ENCODE measurements at regions not wholly inside any gene's neighbourhood (a gene's known extent, or its start where the extent isn't known, plus 50 kb on each side); places are given as distances from the start of the nearest gene placed in this dataset.
"Not testable (repeated sequence)": the region's sequence is repeated elsewhere in the genome, so short reads cannot be mapped to it uniquely, and the experiment has no call there.

DNA sequence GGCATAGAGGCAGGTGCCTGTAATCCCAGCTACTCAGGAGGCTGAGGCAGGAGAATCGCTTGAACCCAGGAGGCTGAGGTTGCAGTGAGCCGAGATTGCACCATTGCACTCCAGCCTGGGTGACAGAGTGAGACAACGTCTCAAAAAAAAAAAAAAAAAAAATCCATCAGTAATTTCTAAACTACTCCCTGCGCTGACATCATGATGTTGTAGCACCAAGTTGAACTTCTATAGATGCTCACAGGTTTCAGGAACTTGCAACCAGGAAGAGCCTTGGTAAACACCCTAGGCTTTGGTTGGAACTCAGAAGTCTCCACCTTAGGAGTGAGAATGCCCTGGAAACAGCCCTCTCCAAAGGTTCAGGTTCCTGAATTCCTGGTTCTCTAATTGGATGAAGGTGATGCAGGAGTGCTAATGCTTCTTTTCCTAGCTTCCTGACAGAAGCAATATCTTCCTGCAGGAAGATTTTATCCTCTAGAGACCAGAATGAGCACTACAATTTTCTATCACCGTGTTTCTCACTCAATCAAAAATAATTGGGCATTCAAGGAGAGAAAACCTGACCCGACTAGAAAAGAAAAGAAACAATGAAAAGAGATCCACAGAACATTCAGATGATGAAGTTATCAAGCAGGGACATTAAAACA is 469.6 kb downstream of the GADD45G start:
- no peak overlapping the region for H3K27ac ChIP-seq
- H3K4me1 ChIP-seq (ENCODE audit: control insufficient read depth in 1 of 2, insufficient read depth in 1 of 2, low read depth in 1 of 2, low read length in 1 of 2), result no peaks in the 10 kb centered on the region
- no peaks in the 10 kb centered on the region for H3K36me3 ChIP-seq
- no peak for TF ChIP-seq CTCF (IDR thresholded peaks at IDR 0.05)
- H3K27me3 ChIP-seq, result peaks cover 64% of the 10 kb centered on the region
- H3K4me3 ChIP-seq (ENCODE audit: low read depth in 1 of 2, low read length in 1 of 2), result no peak overlapping the region
- no peaks in the 10 kb centered on the region for H3K9me3 ChIP-seq

DNA sequence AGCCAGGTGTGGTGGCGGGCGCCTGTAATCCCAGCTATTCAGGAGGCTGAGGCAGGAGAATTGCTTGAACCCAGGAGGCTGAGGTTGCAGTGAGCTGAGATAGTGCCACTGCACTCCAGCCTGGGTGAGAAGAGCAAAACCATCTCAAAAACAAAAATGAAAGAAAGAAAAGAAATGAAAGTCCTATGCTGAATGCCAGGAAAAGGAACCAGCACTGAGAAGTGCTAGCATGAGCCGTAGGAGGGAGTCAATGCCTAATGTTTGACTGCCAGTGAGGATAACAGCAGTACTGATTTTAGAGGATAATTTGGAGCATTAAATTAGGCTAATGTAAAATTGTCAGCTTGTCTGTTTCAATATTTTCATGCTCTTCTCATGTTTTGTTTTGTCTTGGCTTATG is 472.8 kb downstream of the GADD45G start:
- not testable (repeated sequence) for H3K4me1 ChIP-seq (ENCODE audit: control insufficient read depth in 1 of 2, insufficient read depth in 1 of 2, low read depth in 1 of 2, low read length in 1 of 2); H3K36me3 ChIP-seq; H3K27ac ChIP-seq; H3K9me3 ChIP-seq; H3K4me3 ChIP-seq (ENCODE audit: low read depth in 1 of 2, low read length in 1 of 2)
- H3K27me3 ChIP-seq, result peaks cover 59% of the 10 kb centered on the region

GRCh38 chr9:90078988-90079421 is 474.2 kb downstream of the GADD45G start:
- no peak for TF ChIP-seq CTCF (IDR thresholded peaks at IDR 0.05)
- H3K9me3 ChIP-seq, result no peaks in the 10 kb centered on the region
- H3K27me3 ChIP-seq, result peaks cover 55% of the 10 kb centered on the region

GRCh38 chr9:90085633-90086032 is 480.8 kb downstream of the GADD45G start:
- Histone ChIP-seq H3K4me1 (ENCODE audit: control insufficient read depth in 1 of 2, insufficient read depth in 1 of 2, low read depth in 1 of 2, low read length in 1 of 2) (peaks cover 14 to 18% of the 10 kb centered on the region in 2 experiments), H3K27ac (peak overlapping the region; percentile 61), H3K9me3 (no peaks in the 10 kb centered on the region), H3K27me3 (peaks cover 17% of the 10 kb centered on the region), H3K36me3 (no peaks in the 10 kb centered on the region), H3K4me3 (ENCODE audit: low read depth in 1 of 2, low read length in 1 of 2) (no peak overlapping the region)
- no peak for TF ChIP-seq CTCF (IDR thresholded peaks at IDR 0.05)

More at GRCh38 chr9:90078988-90079421, 474.2 kb downstream of the GADD45G start:
- Histone ChIP-seq H3K36me3 (no peaks in the 10 kb centered on the region), H3K4me1 (ENCODE audit: control insufficient read depth in 1 of 2, insufficient read depth in 1 of 2, low read depth in 1 of 2, low read length in 1 of 2) (no peaks in the 10 kb centered on the region), H3K27ac (no peak overlapping the region), H3K4me3 (ENCODE audit: low read depth in 1 of 2, low read length in 1 of 2) (no peak overlapping the region)

DNA sequence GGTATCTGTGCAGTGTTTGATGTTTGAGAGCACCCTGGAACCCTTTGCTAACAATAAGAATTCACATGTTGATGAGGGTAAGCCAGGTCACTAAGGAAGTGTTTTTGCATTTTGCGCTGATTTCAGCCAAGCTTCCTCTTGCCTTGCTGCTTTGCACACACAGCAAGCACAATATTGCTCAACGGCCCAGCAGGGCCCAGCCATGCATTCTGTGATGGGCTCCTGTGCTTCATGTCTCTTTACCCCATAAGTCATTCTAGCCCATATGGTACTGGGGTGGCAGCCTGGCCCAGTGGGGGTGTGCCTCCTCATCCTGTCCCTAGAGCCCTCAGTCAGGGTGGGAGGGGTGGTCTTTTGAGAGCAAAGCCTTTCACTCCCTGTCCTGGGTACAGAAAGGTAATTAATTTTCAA is 481.3 kb downstream of the GADD45G start:
- H3K4me3 ChIP-seq (ENCODE audit: low read depth in 1 of 2, low read length in 1 of 2), result no peak overlapping the region
- H3K27me3 ChIP-seq, result peaks cover 19% of the 10 kb centered on the region
- peak overlapping the region; percentile 61 for H3K27ac ChIP-seq
- H3K4me1 ChIP-seq (ENCODE audit: control insufficient read depth in 1 of 2, insufficient read depth in 1 of 2, low read depth in 1 of 2, low read length in 1 of 2), result peaks cover 14 to 18% of the 10 kb centered on the region in 2 experiments
- TF ChIP-seq CTCF (IDR thresholded peaks at IDR 0.05), result no peak
- H3K9me3 ChIP-seq, result no peaks in the 10 kb centered on the region
- no peaks in the 10 kb centered on the region for H3K36me3 ChIP-seq

- H3K27ac ChIP-seq, result no peak overlapping the region
- H3K4me3 ChIP-seq (ENCODE audit: low read depth in 1 of 2, low read length in 1 of 2), result no peak overlapping the region
- H3K36me3 ChIP-seq, result no peaks in the 10 kb centered on the region
- TF ChIP-seq CTCF (IDR thresholded peaks at IDR 0.05), result no peak
- H3K4me1 ChIP-seq (ENCODE audit: control insufficient read depth in 1 of 2, insufficient read depth in 1 of 2, low read depth in 1 of 2, low read length in 1 of 2), result peaks cover 14 to 18% of the 10 kb centered on the region in 2 experiments
- no peaks in the 10 kb centered on the region for H3K9me3 ChIP-seq
- peaks cover 36% of the 10 kb centered on the region for H3K27me3 ChIP-seq
Measured at GRCh38 chr9:90088434-90088833, 483.6 kb downstream of the GADD45G start.

Measured in neutrophil (primary cell).